SU-DHL-6 (cell line): ENCODE measurements at regions not wholly inside any gene's neighbourhood (a gene's known extent, or its start where the extent isn't known, plus 50 kb on each side); places are given as distances from the start of the nearest gene placed in this dataset.
"Not testable (repeated sequence)": the region's sequence is repeated elsewhere in the genome, so short reads cannot be mapped to it uniquely, and the experiment has no call there.

ENCODE experiments used
- H2AFZ ChIP-seq: fragments of 200-600 bp; sonication (generic); 2 replicates; pipeline ENCODE4 v1.6.1; 2014; ENCODE audit warnings: low read depth, mild to moderate bottlenecking, moderate library complexity, mixed read lengths, antibody characterized with exemption, low read length; ENCODE audit not compliant: severe bottlenecking
- H3F3A ChIP-seq: fragments of 200-600 bp; shearing (Covaris generic); 2 replicates; pipeline ENCODE4 v1.6.0; 2016; ENCODE audit warnings: antibody characterized with exemption, mild to moderate bottlenecking; ENCODE audit not compliant: insufficient read depth
- H3K27ac ChIP-seq: fragments of 200-600 bp; sonication (generic); 2 replicates; pipeline ENCODE4 v1.5.1; 2016; ENCODE audit warnings: low read depth, mild to moderate bottlenecking, low read length, moderate library complexity, mixed read lengths
- H3K27me3 ChIP-seq: fragments of 200-600 bp; sonication (generic), shearing (Covaris generic); 2 replicates; pipeline ENCODE4 v1.6.0; 2014; ENCODE audit warnings: mild to moderate bottlenecking, low read length
- H3K36me3 ChIP-seq: fragments of 200-600 bp; sonication (generic); 2 replicates; pipeline ENCODE4 v1.6.1; 2014; ENCODE audit warnings: mild to moderate bottlenecking, low read length, mixed read lengths
- H3K4me2 ChIP-seq: fragments of 300-600, 200-600 bp; shearing (Covaris generic), sonication (generic); 2 replicates; pipeline ENCODE4 v1.6.0; 2014; ENCODE audit warnings: low read length, low read depth, mild to moderate bottlenecking; ENCODE audit not compliant: poor library complexity, severe bottlenecking
- H3K4me3 ChIP-seq: fragments of 200-600 bp; sonication (generic); 2 replicates; pipeline ENCODE4 v1.5.1; 2014; ENCODE audit warnings: antibody characterized with exemption, low read length, mild to moderate bottlenecking, mixed read lengths; ENCODE audit not compliant: insufficient read depth, poor library complexity, severe bottlenecking
- H3K79me2 ChIP-seq: fragments of 200-600 bp; sonication (generic); 2 replicates; pipeline ENCODE4 v1.6.1; 2014; ENCODE audit warnings: mild to moderate bottlenecking, low read length, moderate library complexity; ENCODE audit not compliant: insufficient read depth
- H3K9ac ChIP-seq: fragments of 200-600 bp; sonication (generic); 2 replicates; pipeline ENCODE4 v1.7.0; 2014; ENCODE audit warnings: mild to moderate bottlenecking, low read length
- H3K9me2 ChIP-seq: fragments of 200-600 bp; sonication (generic); replicated peaks from 2 replicates; pipeline ENCODE4 v1.6.1; 2014; ENCODE audit warnings: low read length; ENCODE audit not compliant: insufficient read depth
- H3K9me3 ChIP-seq: fragments of 200-600 bp; sonication (generic); 2 replicates; pipeline ENCODE4 v1.6.1; 2014; ENCODE audit warnings: low read length, mixed read lengths; ENCODE audit not compliant: insufficient read depth
- H4K20me1 ChIP-seq: fragments of 200-600 bp; sonication (generic); 2 replicates; pipeline ENCODE4 v1.6.1; 2014; ENCODE audit warnings: low read depth, mild to moderate bottlenecking, antibody characterized with exemption, low read length, moderate library complexity, mixed read lengths

DNA sequence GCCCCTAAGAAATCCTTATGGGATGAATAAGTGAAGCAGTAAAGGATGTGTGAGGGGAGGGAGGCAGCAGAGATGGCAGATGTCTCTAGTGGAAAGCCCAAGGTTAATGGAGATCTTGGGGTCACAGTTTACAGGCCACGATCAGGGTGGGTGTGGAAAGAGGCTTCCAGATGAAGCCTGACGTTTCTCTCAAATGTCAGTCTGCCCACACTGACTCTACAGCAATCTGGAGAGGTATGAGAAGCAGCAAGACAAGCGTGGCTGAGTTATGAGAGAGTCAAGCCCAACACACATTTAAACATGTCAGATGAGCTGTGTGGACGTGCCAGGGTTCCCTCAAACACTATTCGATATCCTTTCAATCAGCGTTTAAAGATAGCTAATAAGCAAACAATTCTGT lies 308.2 kb downstream of the BCL2L11 start:
- H4K20me1 ChIP-seq, H2AFZ ChIP-seq, H3K27me3 ChIP-seq, H3K4me3 ChIP-seq, H3K79me2 ChIP-seq, H3K9me2 ChIP-seq, H3F3A ChIP-seq, H3K9ac ChIP-seq, H3K9me3 ChIP-seq, H3K36me3 ChIP-seq: not testable (repeated sequence)
- Histone ChIP-seq H3K27ac (peak overlapping the region; percentile 29; the same call in 1 of the 2 replicates), H3K4me2 (peak overlapping the region; percentile 15)

DNA sequence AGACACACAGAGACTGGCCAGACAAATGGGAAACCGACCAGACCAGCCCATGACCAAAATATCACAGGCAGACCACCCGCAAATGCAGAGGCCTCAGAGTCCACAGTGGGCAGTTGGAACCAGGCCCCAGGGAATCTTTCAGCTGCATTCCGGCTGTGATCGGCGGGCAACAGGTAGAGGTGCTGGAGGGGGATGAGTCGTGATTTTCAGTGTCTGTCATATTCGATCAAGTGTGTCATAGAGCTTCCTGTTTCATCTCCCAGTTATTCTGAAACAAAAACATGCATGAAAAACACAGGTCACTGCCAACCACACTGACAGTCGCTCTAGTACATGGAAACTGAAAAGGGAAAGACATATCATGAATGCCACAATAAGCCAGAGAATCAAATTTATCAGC lies 308.6 kb downstream of the BCL2L11 start:
- H3K4me3 ChIP-seq, H4K20me1 ChIP-seq, H3K27me3 ChIP-seq, H3K79me2 ChIP-seq, H3K9me3 ChIP-seq, H3F3A ChIP-seq, H3K36me3 ChIP-seq, H3K9me2 ChIP-seq, H3K9ac ChIP-seq, H2AFZ ChIP-seq: not testable (repeated sequence)
- Histone ChIP-seq H3K4me2 (peak overlapping the region; percentile 15), H3K27ac (peak overlapping the region; percentile 29; the same call in 1 of the 2 replicates)

DNA sequence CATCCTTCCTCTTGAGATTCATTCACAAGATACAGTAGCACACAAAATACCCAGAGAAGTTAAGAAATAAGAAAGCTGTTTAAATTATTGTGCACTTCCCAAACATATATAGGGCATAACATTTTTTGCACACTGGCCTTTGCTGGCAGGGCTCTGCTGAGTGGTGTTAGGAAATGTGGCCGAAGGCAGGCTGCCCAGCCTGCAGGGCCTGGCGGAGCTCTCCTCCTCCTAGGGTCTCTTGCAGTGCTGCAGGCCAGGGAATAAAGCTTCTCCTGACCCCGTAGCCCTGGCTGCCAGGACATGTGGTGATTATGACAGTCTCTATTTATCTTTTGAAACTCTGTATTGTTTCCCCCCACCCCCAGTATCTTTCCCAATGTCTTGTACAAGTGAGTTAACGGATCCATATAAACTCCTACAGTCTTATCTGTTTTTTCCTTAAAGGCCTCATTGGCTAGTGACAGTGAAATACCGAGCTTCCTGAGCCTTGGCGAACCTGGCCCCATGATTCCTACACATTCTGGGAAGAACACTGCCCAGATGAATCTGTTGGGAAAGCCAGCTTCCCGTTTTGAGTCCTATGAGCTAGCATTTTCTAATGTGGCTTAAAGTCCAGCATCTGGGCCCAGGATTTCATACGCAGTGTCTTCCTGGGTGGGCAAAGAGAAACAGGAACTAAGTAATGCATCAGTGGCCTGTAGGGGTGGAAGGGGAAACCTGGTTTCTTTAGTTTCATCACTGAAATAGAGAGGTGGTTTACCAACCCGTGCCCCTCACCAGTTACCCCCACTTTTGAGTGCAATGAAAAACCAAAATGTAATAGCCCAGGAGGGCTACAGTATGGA lies 310.3 kb downstream of the BCL2L11 start:
- H3K9ac ChIP-seq, H3K27ac ChIP-seq, H3K4me3 ChIP-seq, H3K36me3 ChIP-seq, H3K79me2 ChIP-seq, H2AFZ ChIP-seq, H3K9me3 ChIP-seq, H4K20me1 ChIP-seq, H3K27me3 ChIP-seq, H3K4me2 ChIP-seq, H3F3A ChIP-seq, H3K9me2 ChIP-seq: not testable (repeated sequence)

DNA sequence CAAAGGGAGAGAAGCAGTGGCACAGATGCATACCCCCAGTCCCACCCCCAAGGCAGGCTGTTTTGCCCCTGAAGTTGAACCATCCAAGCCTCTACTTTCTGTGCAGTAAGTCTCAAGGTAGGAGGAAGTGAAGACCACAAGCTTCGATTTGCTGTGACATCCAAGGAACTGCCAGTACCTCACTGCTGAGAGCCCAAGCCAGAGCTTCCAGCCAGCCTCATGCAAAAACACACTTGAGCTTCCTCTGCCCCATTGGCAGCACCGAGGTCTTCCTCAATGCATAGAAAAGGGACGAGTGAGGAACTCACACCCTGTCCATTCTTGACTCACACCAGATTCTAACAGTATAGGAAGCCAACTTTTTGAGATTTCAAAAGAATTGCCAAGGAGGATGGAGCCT lies 311.7 kb downstream of the BCL2L11 start:
- not testable (repeated sequence) for H3K79me2 ChIP-seq, H3K9me2 ChIP-seq, H3K4me3 ChIP-seq, H2AFZ ChIP-seq, H3K9me3 ChIP-seq, H3K36me3 ChIP-seq, H3K9ac ChIP-seq, H3K27me3 ChIP-seq, H3F3A ChIP-seq, H4K20me1 ChIP-seq
- peak overlapping the region; percentile 47 for H3K27ac ChIP-seq
- H3K4me2 ChIP-seq: peak overlapping the region; percentile 18

DNA sequence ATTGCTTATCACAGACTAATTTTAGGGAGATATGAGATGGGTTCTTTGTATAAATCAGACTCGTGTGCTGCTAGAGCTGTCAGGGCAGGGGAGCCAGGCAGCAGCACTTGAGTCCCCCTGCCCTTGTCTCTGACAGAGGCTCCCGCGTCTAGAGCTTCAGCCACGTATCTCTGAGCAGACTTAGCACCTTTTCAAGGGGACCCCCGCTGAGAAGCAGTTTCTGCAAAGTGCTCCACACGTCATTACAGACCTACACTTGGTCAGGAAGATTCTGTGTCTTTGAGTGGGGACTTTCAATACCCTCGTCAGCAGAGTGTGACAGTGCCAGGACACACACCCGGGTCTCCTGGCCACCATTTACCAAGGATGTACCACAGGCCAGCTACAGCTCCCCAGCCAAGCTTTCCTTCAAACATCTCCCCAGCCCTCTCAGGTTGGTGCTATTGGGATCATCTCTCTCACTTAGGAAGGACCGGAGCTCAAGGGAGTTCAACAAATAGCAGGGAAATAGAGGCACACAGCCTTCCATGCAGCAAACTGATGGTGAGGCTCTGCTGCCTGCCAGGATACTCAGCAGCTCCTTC lies 312.3 kb downstream of the BCL2L11 start:
- not testable (repeated sequence) for H3F3A ChIP-seq, H3K27me3 ChIP-seq, H3K9me3 ChIP-seq, H2AFZ ChIP-seq, H3K36me3 ChIP-seq, H3K9ac ChIP-seq, H4K20me1 ChIP-seq, H3K4me2 ChIP-seq, H3K9me2 ChIP-seq, H3K4me3 ChIP-seq, H3K79me2 ChIP-seq
- peak overlapping the region; percentile 70 for H3K27ac ChIP-seq

DNA sequence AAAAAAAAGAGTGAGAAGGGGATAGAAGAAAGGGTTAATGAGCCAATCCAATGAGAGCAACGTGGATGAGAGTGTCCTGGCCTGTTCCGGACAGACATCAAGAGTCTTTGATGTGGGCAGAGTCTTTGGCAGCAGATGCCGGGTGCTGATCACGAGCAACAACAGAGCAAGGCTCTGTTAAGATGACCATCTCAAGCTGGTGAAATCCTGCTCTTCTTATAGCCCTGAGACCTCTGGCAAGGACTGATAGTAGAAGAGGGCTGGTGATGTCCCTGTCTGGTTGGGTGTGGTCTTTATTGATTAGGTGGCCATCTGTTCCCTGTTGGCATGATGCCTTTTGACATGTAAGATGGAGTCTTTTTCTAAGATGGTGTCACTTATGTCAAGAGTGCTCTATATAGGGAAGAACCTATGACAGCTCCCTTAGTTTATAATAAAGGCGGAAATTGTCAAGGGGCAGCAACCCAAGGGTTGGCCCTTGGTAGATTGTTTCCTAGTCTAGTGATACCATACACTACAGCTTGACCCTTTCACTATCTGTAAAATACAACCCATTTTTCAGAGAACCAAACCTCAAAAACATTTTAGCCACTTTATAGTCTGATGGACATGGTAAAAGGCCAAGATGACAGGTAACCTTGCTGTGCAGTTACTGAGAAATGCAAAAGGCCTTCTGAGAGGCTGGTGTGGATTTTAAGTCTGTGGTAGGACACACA lies 313.3 kb downstream of the BCL2L11 start:
- not testable (repeated sequence) for H3K9me2 ChIP-seq, H3K4me3 ChIP-seq

DNA sequence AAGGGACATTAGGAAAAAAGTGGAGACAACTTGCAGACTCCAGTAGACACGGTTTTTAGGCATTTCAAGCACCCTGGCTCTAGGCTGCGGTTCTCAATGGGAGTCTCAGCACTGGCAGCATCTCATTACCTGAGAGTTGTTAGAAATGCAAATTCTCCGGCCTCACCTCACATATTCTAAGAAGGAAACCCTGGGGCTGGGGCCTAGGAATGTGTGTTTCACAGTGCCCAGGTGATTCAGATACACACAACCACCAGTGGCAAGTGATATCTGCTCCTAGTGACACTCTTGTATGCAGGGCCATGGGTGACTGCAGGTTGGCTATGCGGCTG lies 313.9 kb downstream of the BCL2L11 start:
- H3K9me3 ChIP-seq, H3F3A ChIP-seq, H3K9me2 ChIP-seq, H3K9ac ChIP-seq, H3K36me3 ChIP-seq, H3K27me3 ChIP-seq, H3K79me2 ChIP-seq, H3K4me3 ChIP-seq, H3K4me2 ChIP-seq, H4K20me1 ChIP-seq, H2AFZ ChIP-seq: not testable (repeated sequence)
- H3K27ac ChIP-seq: 0 out of 2 replicates have a peak overlapping the region, but pooled peaks have one; percentile 42

More for the DNA sequence above, 313.3 kb downstream of the BCL2L11 start:
- not testable (repeated sequence) for H3K9ac ChIP-seq, H3K4me2 ChIP-seq, H4K20me1 ChIP-seq, H3K79me2 ChIP-seq, H2AFZ ChIP-seq, H3K36me3 ChIP-seq, H3F3A ChIP-seq, H3K9me3 ChIP-seq, H3K27me3 ChIP-seq
- H3K27ac ChIP-seq: 0 out of 2 replicates have a peak overlapping the region, but pooled peaks have one; percentile 42
